MM.1S (cell line): ENCODE measurements at regions not wholly inside any gene's neighbourhood (a gene's known extent, or its start where the extent isn't known, plus 50 kb on each side); places are given as distances from the start of the nearest gene placed in this dataset.

Experiments used
- CTCF ChIP-seq: fragments of 300-600 bp; sonication (generic); IDR thresholded peaks from 2 replicates; pipeline ENCODE4 v1.5.1; 2016; ENCODE audit warnings: antibody characterized with exemption, low read length, mixed read lengths
- EZH2 ChIP-seq: fragments of 300-600 bp; sonication (generic); optimal IDR thresholded peaks from 2 replicates; pipeline ENCODE3; 2017; ENCODE audit warnings: low read depth, mild to moderate bottlenecking, antibody characterized with exemption, low read length, mixed read lengths
- EZH2phosphoT487 ChIP-seq: fragments of 300-600 bp; sonication (generic); IDR thresholded peaks from 2 replicates; pipeline ENCODE4 v1.6.1; 2018; ENCODE audit warnings: antibody characterized with exemption, low read length

GRCh38 chr1:82932727-82933126, 1066.2 kb downstream of the TTLL7 start:
- TF ChIP-seq CTCF: no peak
- no peak for TF ChIP-seq EZH2phosphoT487
- no peak for TF ChIP-seq EZH2
